ENCODE measurements at regions not wholly inside any gene's neighbourhood (a gene's known extent, or its start where the extent isn't known, plus 50 kb on each side); places are given as distances from the start of the nearest gene placed in this dataset.

DNA sequence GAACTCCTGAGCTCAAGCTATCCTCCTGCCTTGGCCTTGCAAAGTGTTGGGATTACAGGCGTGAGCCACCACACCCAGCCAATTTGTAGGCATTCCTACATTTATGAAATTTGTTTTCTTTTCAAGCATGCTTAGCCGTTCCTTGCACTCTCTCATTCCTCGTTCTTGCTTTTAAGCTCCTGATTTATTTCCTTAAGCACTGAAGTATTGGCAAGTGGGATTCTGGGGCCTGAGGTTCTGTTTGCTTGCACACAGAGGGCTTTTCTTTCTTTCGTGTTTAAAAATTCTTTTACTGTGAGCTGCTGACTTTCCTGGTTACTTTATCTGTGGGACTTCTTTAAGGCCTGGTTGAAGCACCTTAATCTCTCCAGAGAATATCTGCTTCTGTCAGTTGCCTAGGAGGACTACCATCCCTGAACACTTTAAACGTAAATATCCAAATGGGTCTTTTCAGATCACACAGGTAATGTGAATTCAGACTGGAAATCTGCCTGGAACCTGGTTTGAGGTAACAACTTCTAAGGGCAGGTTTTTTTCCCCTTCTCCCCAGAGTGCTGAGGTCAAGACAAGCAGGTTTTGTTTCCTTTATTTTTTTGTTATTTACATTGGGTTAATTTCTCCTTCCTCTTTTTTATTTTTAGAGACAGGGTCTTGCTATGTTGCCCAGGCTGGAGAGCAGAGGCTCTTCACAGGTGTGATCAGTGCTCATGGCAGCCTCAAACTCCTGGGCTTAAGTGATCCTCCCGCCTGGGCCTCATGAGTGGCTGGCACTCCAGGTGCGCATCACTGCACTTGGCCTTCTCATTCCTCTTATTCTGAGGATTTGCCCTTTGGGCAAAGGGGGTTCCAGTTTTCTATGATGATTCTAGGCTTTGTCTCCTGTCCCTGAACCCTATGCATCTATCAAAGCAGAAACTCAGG lies 102.9 kb downstream of the PFKFB3 start (continued):
- TF ChIP-seq SIRT6 (IDR thresholded peaks at IDR 0.05; ENCODE audit: low read length): no peak
- TF ChIP-seq SUZ12 (IDR thresholded peaks at IDR 0.05; ENCODE audit: low read length): no peak
- no peak for TF ChIP-seq PHF8 (conservative IDR thresholded peaks at IDR 0.05; ENCODE audit: low read depth, low read length)

All from H1 (cell line).